ENCODE measurements at regions not wholly inside any gene's neighbourhood (a gene's known extent, or its start where the extent isn't known, plus 50 kb on each side); places are given as distances from the start of the nearest gene placed in this dataset.
"Not testable (repeated sequence)": the region's sequence is repeated elsewhere in the genome, so short reads cannot be mapped to it uniquely, and the experiment has no call there.

GRCh38 chr2:142423603-142424002, 292.8 kb upstream of the LRP1B start:
- H3K27me3 ChIP-seq (ENCODE audit: control insufficient read depth, insufficient read depth, low read length) = no peaks in the 10 kb centered on the region
- TF ChIP-seq CTCF (IDR thresholded peaks at IDR 0.05; ENCODE audit: insufficient read depth, low read length, severe bottlenecking) = no peak
- no peaks in the 10 kb centered on the region for H3K36me3 ChIP-seq (ENCODE audit: control insufficient read depth, insufficient read depth, low read length)
- DNase-seq (ENCODE audit: low read depth) = no peak
- no peak for FAIRE-seq
- H3K4me3 ChIP-seq (ENCODE audit: low read depth, low read length) = no peak overlapping the region

- Histone ChIP-seq H3K27me3 (ENCODE audit: control insufficient read depth, insufficient read depth, low read length) (no peaks in the 10 kb centered on the region), H3K4me3 (ENCODE audit: low read depth, low read length) (no peak overlapping the region), H3K36me3 (ENCODE audit: control insufficient read depth, insufficient read depth, low read length) (no peaks in the 10 kb centered on the region)
- no peak for TF ChIP-seq CTCF (IDR thresholded peaks at IDR 0.05; ENCODE audit: insufficient read depth, low read length, severe bottlenecking)
- no peak for FAIRE-seq
- DNase-seq (ENCODE audit: low read depth) = no peak
Measured at GRCh38 chr2:142422769-142423168, 292.0 kb upstream of the LRP1B start.

- no peak for TF ChIP-seq CTCF (IDR thresholded peaks at IDR 0.05; ENCODE audit: insufficient read depth, low read length, severe bottlenecking)
- H3K27me3 ChIP-seq (ENCODE audit: control insufficient read depth, insufficient read depth, low read length) = no peaks in the 10 kb centered on the region
- H3K4me3 ChIP-seq (ENCODE audit: low read depth, low read length) = no peak overlapping the region
- no peak for FAIRE-seq
- no peaks in the 10 kb centered on the region for H3K36me3 ChIP-seq (ENCODE audit: control insufficient read depth, insufficient read depth, low read length)
- DNase-seq (ENCODE audit: low read depth) = no peak
Measured at GRCh38 chr2:142422041-142422440, 291.2 kb upstream of the LRP1B start.

GRCh38 chr2:142418699-142419098, 287.9 kb upstream of the LRP1B start:
- H3K4me3 ChIP-seq (ENCODE audit: low read depth, low read length); DNase-seq (ENCODE audit: low read depth); H3K27me3 ChIP-seq (ENCODE audit: control insufficient read depth, insufficient read depth, low read length); H3K36me3 ChIP-seq (ENCODE audit: control insufficient read depth, insufficient read depth, low read length); FAIRE-seq: not testable (repeated sequence)

GRCh38 chr2:142416996-142417395, 286.2 kb upstream of the LRP1B start:
- no peak for TF ChIP-seq CTCF (IDR thresholded peaks at IDR 0.05; ENCODE audit: insufficient read depth, low read length, severe bottlenecking)
- no peak for FAIRE-seq
- Histone ChIP-seq H3K36me3 (ENCODE audit: control insufficient read depth, insufficient read depth, low read length) (no peaks in the 10 kb centered on the region), H3K4me3 (ENCODE audit: low read depth, low read length) (no peak overlapping the region), H3K27me3 (ENCODE audit: control insufficient read depth, insufficient read depth, low read length) (no peaks in the 10 kb centered on the region)
- DNase-seq (ENCODE audit: low read depth) = no peak

GRCh38 chr2:142415461-142415860, 284.6 kb upstream of the LRP1B start:
- FAIRE-seq (no peak), DNase-seq (ENCODE audit: low read depth) (no peak)
- TF ChIP-seq CTCF (IDR thresholded peaks at IDR 0.05; ENCODE audit: insufficient read depth, low read length, severe bottlenecking) = no peak
- Histone ChIP-seq H3K4me3 (ENCODE audit: low read depth, low read length) (no peak overlapping the region), H3K27me3 (ENCODE audit: control insufficient read depth, insufficient read depth, low read length) (no peaks in the 10 kb centered on the region), H3K36me3 (ENCODE audit: control insufficient read depth, insufficient read depth, low read length) (no peaks in the 10 kb centered on the region)

Measured in bronchial epithelial cell (primary cell).